GM19351 (cell line): ENCODE measurements at regions not wholly inside any gene's neighbourhood (a gene's known extent, or its start where the extent isn't known, plus 50 kb on each side); places are given as distances from the start of the nearest gene placed in this dataset.
"Not testable (repeated sequence)": the region's sequence is repeated elsewhere in the genome, so short reads cannot be mapped to it uniquely, and the experiment has no call there.

Experiments used
- ATAC-seq: cut with Tn5 transposase; IDR thresholded peaks from one replicate; pipeline ENCODE4 v1.9.1; 2021; ENCODE audit warnings: mild to moderate bottlenecking, moderate library complexity; ENCODE audit not compliant: unreplicated experiment

GRCh38 chr21:18549214-18549905, 145.8 kb upstream of the TMPRSS15 start:
- no peak for ATAC-seq

DNA sequence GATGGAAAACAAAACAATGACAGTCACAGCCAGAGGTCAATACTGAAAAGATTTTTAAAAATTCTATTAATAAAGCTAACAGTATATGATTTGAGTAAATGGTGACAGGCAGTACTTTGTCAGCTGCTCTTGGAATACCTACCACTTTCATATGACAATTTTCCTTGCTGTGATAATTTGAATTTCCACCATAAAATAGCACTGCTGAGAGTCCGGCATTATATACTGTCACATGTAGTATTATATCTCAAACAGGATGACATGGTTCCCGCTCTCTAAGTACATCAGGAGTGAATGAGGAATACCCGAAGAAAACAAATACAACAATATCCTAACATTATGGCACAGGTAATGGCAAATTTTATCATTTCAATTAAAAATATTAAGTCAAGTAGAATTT, 146.8 kb upstream of the TMPRSS15 start:
- ATAC-seq = no peak

- ATAC-seq = no peak
Measured at GRCh38 chr21:18553786-18554185, 150.2 kb upstream of the TMPRSS15 start.

- not testable (repeated sequence) for ATAC-seq
Measured at GRCh38 chr21:18567770-18568169, 164.2 kb upstream of the TMPRSS15 start.

DNA sequence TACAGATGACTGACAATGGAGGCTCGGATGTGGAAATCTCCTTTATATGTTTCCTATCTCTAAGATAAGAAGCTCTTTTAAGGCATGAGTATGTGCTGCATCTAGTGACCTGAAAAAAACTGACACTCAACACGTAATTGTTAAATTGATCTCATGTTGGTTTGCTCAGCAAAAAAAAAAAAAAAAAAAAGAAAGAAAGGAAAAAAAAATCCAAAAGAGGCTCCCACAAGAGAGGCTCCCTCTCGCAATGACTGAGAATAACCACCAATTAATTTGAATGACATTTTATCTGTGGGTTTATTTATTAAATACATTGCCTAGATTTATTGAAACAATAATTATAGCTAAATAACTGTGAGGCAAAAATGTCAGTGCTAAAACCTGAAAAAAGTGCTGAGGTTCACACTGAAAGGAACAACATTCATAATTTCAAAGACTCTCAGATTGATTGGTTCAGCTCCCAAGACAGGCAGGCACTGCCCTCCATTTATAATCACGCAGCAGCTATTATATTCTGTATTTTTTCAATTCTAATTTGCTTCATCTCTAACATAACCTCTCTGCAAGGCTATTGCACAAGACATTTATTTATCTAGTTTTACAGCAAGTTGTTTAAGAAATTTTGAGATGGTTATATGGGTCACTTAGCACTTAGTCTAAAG, 184.5 kb upstream of the TMPRSS15 start:
- no peak for ATAC-seq

- ATAC-seq = no peak
Measured at GRCh38 chr21:18601146-18601545, 197.6 kb upstream of the TMPRSS15 start.

DNA sequence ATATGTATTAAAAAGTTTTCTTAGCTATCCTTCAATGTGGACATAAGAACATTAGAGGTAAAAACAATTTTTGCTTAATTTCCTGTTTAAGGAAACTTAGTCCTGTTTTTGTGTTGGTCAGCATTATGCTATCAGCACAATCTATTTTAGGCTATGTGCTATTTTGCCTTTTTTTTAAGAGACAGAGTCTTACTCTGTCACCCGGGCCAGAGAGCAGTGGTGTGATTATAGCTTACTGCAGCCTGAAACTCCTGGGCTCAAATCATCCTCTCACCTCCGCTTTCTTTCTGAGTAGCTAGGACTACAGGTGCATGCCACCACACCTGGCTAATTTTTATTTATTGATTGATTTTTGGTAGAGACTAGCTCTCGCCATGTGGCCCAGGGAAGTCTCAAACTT, 199.1 kb upstream of the TMPRSS15 start:
- ATAC-seq = no peak

DNA sequence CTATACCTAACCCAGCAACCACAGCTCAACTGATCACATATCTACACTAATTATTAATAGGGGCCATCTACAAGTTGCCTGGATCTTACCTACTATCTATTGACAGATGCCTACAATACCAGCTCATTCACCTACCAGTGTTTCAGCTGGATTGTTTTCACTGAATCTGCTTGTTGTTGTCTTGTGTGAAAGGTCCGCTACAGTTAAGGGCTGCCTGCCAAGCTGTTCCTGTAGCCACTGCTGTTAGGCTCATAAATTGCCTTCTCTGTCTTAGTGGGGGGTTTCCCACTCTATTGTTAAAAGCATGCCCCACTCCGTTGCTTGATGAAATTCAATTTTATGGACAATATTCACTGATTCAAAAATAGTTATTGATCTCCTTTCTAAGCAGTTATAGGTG, 199.7 kb upstream of the TMPRSS15 start:
- no peak for ATAC-seq

DNA sequence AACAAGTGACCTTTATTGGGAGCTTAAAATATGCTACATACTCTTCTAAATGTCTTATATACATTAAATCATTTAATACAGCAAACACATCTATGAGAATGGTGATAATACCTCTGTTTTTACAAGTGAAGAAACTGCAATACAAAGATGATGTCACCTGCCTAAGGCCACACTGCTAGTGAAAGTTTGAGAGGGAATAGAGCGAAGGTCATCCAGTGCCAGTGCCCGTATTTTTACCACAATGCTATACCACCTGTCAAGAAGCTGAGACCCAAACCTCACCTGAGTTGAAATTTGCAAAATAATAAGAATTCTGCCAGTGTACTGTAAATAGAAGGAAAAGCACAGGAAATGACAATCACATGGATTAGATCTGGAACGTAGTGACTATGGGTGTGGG, 200.4 kb upstream of the TMPRSS15 start:
- ATAC-seq = no peak

DNA sequence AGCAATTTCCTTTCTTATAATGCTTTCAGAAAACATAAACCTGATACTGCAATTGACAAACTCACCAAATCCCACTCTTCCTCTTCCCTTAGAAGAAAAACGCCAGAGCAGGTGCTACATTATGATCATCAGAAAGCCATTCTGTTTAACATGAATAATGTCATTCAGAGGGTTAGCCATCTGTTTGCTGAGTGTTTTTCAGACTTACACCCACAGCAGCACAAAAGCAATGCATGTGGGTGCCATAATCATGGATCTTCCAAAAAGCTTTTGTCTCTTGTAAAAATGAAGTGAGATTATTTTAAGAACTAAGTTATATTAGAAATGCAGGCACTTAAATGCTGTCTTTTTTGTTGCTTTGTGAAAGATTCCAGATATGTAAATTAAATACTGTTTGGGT, 204.6 kb upstream of the TMPRSS15 start:
- no peak for ATAC-seq

- no peak for ATAC-seq
Measured at GRCh38 chr21:18614303-18614702, 210.7 kb upstream of the TMPRSS15 start.

DNA sequence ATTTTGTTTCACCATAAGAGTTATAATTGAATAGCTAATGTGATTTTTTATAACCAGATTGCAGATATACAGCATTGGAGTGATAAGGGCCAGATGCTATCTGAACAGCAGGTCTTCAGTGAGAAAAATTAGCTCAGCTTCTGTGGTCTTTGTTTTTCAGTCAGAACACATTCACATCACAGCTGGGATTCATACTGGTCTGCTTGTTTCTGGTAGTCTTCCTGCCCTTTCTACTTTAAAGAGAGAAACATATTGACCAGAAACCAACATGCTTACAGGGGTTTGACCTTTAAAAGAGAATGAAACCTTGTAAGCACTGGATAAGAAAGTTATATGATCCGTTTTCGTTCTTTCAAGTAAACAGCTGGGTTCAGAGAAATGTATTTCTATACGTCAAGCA, 213.7 kb upstream of the TMPRSS15 start:
- no peak for ATAC-seq

DNA sequence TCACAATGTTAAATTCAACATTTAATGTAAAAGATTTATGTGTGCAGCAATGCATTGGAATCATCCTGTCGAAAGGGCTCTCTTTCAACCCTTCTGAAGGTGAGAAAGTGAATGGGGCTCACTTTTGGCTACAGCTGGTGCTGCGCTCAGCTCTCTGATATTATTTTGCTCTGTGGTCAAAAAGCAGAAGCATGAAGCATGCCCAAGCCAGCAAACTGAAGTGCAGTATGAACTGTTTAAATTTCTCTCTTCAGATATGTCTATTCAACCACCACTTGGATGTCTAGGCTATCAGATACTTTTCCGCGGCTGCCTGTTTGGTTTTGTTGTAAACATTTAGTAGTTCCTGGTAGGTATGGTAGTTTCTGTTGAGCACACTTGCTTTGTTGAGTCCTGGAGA, 216.9 kb upstream of the TMPRSS15 start:
- no peak for ATAC-seq

GRCh38 chr21:18622383-18622782, 218.8 kb upstream of the TMPRSS15 start:
- ATAC-seq = no peak

DNA sequence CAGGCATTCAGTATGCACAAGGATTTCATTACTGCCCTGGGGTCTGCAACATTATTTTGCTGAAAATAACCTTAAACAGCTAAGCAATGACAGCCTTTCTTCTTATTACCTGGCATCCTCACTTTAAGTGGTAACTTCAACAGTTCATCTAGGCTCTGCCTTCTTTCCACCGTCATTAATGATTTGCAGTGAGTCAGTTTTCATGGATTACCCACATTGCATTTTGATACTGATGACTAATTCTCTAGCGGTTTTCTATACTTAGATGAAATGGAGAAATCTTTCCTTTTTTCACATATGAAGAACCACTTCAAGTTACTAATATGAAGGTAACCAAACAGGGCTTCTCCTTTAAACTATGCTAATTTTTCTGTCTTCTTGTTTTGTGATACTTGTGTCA, 226.9 kb upstream of the TMPRSS15 start:
- no peak for ATAC-seq

DNA sequence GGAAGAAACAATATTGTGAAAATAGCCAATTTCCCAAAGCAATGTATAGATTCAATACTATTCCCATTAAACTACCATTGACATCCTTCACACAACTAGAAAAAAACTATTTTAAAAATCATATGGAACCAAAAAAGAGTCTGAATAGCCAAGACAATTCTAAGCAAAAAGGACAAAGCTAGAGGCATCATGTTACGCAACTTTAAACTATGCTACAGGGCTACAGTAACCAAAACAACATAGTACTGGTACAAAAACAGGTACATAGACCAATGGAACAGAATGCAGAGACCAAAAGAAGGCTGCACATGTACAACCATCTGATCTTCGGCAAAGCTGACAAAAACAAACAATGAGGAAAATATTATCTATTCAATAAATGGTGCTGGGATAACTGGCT, 233.3 kb upstream of the TMPRSS15 start:
- no peak for ATAC-seq

DNA sequence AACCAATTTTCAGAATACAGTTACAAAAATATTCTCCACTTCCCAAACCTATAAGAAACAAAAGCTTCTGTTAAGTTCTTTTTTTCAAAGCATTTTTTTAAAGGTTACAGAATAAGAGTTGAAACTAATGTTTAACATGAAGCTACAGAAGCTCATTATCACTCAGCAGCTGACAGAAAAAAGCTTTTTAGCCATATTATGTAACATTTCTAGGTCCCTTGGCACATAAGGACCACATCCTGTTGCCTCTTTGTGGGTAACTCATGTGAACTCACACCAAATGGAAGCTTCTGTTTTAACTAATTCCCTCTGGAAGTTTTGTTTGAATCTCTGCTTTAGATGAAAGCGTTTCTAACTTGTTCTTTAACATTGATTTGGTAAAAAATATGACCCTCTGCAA, 242.5 kb upstream of the TMPRSS15 start:
- no peak for ATAC-seq

- no peak for ATAC-seq
Measured at GRCh38 chr21:18655931-18656330, 252.3 kb upstream of the TMPRSS15 start.

- no peak for ATAC-seq
Measured at GRCh38 chr21:18661842-18662241, 258.3 kb upstream of the TMPRSS15 start.

GRCh38 chr21:18663663-18664062, 260.1 kb upstream of the TMPRSS15 start:
- no peak for ATAC-seq

- ATAC-seq = no peak
Measured at GRCh38 chr21:18666725-18667124, 263.1 kb upstream of the TMPRSS15 start.

- ATAC-seq = no peak
Measured at GRCh38 chr21:18673789-18674188, 270.2 kb upstream of the TMPRSS15 start.

GRCh38 chr21:18677632-18678031, 274.0 kb upstream of the TMPRSS15 start:
- no peak for ATAC-seq
